ENCODE measurements at regions not wholly inside any gene's neighbourhood (a gene's known extent, or its start where the extent isn't known, plus 50 kb on each side); places are given as distances from the start of the nearest gene placed in this dataset.

GRCh38 chr6:84344005-84344404 is 116.6 kb upstream of the CEP162 start:
- DNase-seq (ENCODE audit: low read depth) (no peak), FAIRE-seq (peak; percentile 91)
- Histone ChIP-seq H3K36me3 (ENCODE audit: control insufficient read depth, insufficient read depth, low read length) (no peaks in the 10 kb centered on the region), H3K4me3 (ENCODE audit: low read depth, low read length) (no peak overlapping the region), H3K27me3 (ENCODE audit: control insufficient read depth, insufficient read depth, low read length) (no peaks in the 10 kb centered on the region)
- TF ChIP-seq CTCF (IDR thresholded peaks at IDR 0.05; ENCODE audit: insufficient read depth, low read length, severe bottlenecking), result no peak

DNA sequence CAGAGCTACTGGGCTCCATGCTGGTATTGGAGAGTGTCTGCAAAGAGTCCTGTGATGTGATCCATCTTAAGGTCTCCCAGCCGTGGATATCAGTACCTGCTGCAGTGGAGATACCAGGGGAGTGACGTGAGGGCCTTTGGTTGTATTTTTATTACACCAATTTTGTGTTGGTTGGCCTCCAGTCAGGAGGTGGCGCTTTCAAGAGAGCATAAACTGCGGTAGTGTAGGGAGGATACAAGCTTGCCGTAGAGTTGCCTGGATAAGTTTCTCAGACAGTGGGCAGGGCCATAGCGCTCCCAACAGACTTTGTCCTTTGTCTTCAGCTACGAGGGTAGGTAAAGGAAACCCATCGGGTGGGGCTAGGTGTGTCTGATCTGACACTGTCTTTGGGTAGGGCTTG is 113.0 kb upstream of the CEP162 start:
- TF ChIP-seq CTCF (IDR thresholded peaks at IDR 0.05; ENCODE audit: insufficient read depth, low read length, severe bottlenecking), result no peak
- FAIRE-seq (no peak), DNase-seq (ENCODE audit: low read depth) (no peak)
- Histone ChIP-seq H3K4me3 (ENCODE audit: low read depth, low read length) (no peak overlapping the region), H3K36me3 (ENCODE audit: control insufficient read depth, insufficient read depth, low read length) (no peaks in the 10 kb centered on the region), H3K27me3 (ENCODE audit: control insufficient read depth, insufficient read depth, low read length) (no peaks in the 10 kb centered on the region)

DNA sequence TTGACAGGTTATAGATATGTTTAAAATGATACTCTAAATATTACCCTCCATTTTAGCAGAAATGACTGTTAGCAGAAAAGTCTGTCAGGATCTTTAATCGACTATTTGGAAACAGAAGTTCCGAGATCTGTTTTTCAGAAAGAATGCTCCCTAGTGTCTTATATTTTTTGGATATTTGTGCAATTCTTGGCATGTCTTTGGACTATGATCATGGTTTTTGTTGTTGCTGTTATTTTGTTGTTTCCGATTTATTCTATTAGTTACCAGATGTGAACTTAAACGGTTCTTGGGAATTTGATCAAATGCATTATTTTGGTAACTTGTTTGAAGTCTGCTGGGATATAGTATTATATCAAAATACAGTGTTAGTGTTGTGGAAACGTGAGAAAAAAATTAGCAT is 106.4 kb upstream of the CEP162 start:
- no peaks in the 10 kb centered on the region for H3K27me3 ChIP-seq (ENCODE audit: control insufficient read depth, insufficient read depth, low read length)
- H3K36me3 ChIP-seq (ENCODE audit: control insufficient read depth, insufficient read depth, low read length), result no peaks in the 10 kb centered on the region
- DNase-seq (ENCODE audit: low read depth) (no peak), FAIRE-seq (no peak)
- H3K4me3 ChIP-seq (ENCODE audit: low read depth, low read length), result no peak overlapping the region
- no peak for TF ChIP-seq CTCF (IDR thresholded peaks at IDR 0.05; ENCODE audit: insufficient read depth, low read length, severe bottlenecking)

DNA sequence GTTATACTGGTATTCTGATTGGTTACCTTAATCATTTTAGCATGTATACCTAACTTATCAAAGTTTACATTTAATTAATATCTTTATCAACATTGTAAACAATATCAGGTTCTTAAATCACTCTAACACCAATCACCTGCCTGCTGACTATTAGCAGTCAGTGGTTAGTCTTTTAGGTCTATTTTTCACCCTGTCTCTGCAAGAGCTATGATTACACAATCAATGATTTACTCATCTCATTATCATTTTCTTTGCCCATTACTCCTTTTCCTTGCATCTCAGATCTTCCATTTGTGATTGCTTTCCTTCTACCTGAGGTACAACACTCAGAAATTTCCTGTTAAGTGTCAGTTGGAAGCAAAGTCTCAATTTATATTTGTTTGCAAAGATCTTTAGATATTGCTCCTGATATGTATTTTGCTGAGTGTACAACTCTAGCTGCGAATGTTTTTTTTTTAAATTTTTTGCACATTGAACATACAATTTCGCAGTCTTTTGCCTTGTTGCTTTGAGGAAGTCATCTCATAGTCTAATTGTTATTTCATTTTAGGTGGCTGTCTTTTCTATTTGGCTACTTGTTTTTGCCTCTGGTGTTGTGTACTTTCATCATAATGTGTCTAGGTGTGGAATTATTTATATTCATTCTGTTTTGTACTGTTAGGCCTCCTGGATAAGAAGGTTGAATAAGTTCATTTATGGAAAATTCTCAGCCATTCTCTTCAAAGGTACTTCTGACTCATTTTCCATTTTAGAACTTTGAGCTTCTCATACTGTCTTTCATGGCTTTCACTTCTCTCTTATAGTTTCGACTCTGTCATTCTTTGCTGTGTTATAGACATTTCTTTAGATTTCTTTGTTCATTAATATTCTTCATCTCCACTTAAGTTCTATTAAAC is 104.9 kb upstream of the CEP162 start:
- Histone ChIP-seq H3K27me3 (ENCODE audit: control insufficient read depth, insufficient read depth, low read length) (no peaks in the 10 kb centered on the region), H3K4me3 (ENCODE audit: low read depth, low read length) (no peak overlapping the region), H3K36me3 (ENCODE audit: control insufficient read depth, insufficient read depth, low read length) (no peaks in the 10 kb centered on the region)
- TF ChIP-seq CTCF (IDR thresholded peaks at IDR 0.05; ENCODE audit: insufficient read depth, low read length, severe bottlenecking), result no peak
- peak; percentile 46 for DNase-seq (ENCODE audit: low read depth)
- no peak for FAIRE-seq

DNA sequence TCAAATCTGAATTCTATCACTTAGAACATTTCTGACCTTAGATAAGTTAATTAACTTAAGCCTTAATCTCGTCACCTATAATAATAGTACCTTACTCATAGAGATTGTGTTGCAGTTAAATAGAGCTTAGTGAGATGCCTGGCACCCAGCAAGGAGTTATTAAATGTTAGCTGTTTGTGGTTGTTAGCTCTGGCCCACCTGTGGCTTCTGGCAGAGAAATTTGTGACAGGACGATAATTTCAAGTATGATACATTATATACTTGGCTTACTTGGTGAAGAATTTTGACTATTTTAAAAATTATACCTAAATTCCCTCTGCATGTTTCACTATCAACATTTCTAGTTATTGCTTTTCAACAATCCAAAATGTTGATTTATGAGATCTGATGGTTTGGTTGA is 102.9 kb upstream of the CEP162 start:
- TF ChIP-seq CTCF (IDR thresholded peaks at IDR 0.05; ENCODE audit: insufficient read depth, low read length, severe bottlenecking), result no peak
- DNase-seq (ENCODE audit: low read depth) (no peak), FAIRE-seq (no peak)
- Histone ChIP-seq H3K36me3 (ENCODE audit: control insufficient read depth, insufficient read depth, low read length) (no peaks in the 10 kb centered on the region), H3K27me3 (ENCODE audit: control insufficient read depth, insufficient read depth, low read length) (no peaks in the 10 kb centered on the region), H3K4me3 (ENCODE audit: low read depth, low read length) (no peak overlapping the region)

GRCh38 chr6:84329516-84329915 is 102.1 kb upstream of the CEP162 start:
- Histone ChIP-seq H3K36me3 (ENCODE audit: control insufficient read depth, insufficient read depth, low read length) (no peaks in the 10 kb centered on the region), H3K27me3 (ENCODE audit: control insufficient read depth, insufficient read depth, low read length) (no peaks in the 10 kb centered on the region), H3K4me3 (ENCODE audit: low read depth, low read length) (no peak overlapping the region)
- no peak for DNase-seq (ENCODE audit: low read depth)
- TF ChIP-seq CTCF (IDR thresholded peaks at IDR 0.05; ENCODE audit: insufficient read depth, low read length, severe bottlenecking), result no peak
- no peak for FAIRE-seq

All from bronchial epithelial cell (primary cell).